Activated CD8-positive, alpha-beta T cell treated with anti-CD3 and anti-CD28 coated beads for 36 hours (primary cell): ENCODE measurements at regions not wholly inside any gene's neighbourhood (a gene's known extent, or its start where the extent isn't known, plus 50 kb on each side); places are given as distances from the start of the nearest gene placed in this dataset.
A peak's percentile ranks its signal among the peaks of the same experiment; 100 is the strongest.
"Not testable (repeated sequence)": the region's sequence is repeated elsewhere in the genome, so short reads cannot be mapped to it uniquely, and the experiment has no call there.

ENCODE experiments used
- ATAC-seq: fragments of 200-7000 bp; cut with Tn5 transposase; one replicate; pipeline ENCODE4 v1.10.0; 2021; ENCODE audit warnings: mild to moderate bottlenecking, moderate library complexity
- CTCF ChIA-PET: fragments of 350-600 bp; sonication (Branson Sonifier 250); formaldehyde crosslinking; loops from one replicate; lab custom pipeline; 2021; ENCODE audit warnings: antibody characterized with exemption; lab: Charles Lee
- POLR2A ChIA-PET: fragments of 350-600 bp; sonication (Branson Sonifier 250); formaldehyde crosslinking; loops from one replicate; lab custom pipeline; 2021; ENCODE audit warnings: antibody characterized with exemption; lab: Charles Lee
- DNase-seq: peaks from one replicate; pipeline ENCODE4 v3.0.0-alpha.2; 2020
- H3K27ac Mint-ChIP-seq: one replicate; pipeline ENCODE4 v1.8.0; 2021; ENCODE audit warnings: mild to moderate bottlenecking, mixed read lengths
- H3K27me3 Mint-ChIP-seq: one replicate; pipeline ENCODE4 v1.8.0; 2021; ENCODE audit warnings: mixed read lengths
- H3K36me3 Mint-ChIP-seq: one replicate; pipeline ENCODE4 v1.8.0; 2021; ENCODE audit warnings: low read depth, mixed read lengths
- H3K4me1 Mint-ChIP-seq: one replicate; pipeline ENCODE4 v1.8.0; 2021; ENCODE audit warnings: low read depth, mixed read lengths
- H3K4me3 Mint-ChIP-seq: one replicate; pipeline ENCODE4 v1.8.0; 2021; ENCODE audit warnings: mild to moderate bottlenecking, moderate library complexity, mixed read lengths
- H3K9me3 Mint-ChIP-seq: one replicate; pipeline ENCODE4 v1.8.0; 2021; ENCODE audit warnings: mixed read lengths
- CTCF ChIP-seq: fragments of 200-600 bp; IDR thresholded peaks from one replicate; pipeline ENCODE4 v1.8.0; 2022; ENCODE audit warnings: antibody characterized with exemption, mild to moderate bottlenecking
- intact Hi-C: fragments of 100-400 bp; cut with micrococcal nuclease; formaldehyde crosslinking; loops from one replicate; pipeline ENCODE4 v1.10.0; 2022

DNA sequence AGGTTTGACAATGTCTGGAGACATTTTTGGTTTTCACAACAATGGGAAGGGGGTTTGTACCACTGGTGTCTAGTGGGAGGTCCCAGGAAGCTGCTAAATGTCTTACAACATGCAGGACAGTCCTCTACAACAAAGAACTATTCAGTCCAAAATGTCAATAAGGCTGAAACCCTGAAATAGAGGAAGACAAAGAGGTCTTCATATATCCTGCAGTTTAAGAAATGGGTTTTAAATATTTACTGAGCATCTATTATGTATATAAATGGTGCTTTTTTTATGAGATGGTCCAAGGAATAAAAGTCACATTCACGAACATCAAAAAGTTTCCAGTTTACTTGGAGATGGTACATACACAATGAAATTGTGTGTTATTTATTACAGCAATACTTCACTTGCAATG, 107.3 kb downstream of the AKAP11 start:
- H3K4me1 Mint-ChIP-seq: peaks cover 64% of the 10 kb centered on the region
- H3K36me3 Mint-ChIP-seq: peaks cover 1% of the 10 kb centered on the region
- CTCF ChIA-PET: interaction anchor here (0.9 to 5.6 kb wide), 2 partner anchors 13 to 53 kb away, joined by 3 to 29 read pairs; no protein-coding TSS in a partner anchor
- POLR2A ChIA-PET: interaction anchor here (1.0 to 14.1 kb wide), 3 partner anchors 13 to 36 kb away, joined by 3 to 192 read pairs (median 17); no protein-coding TSS in a partner anchor
- TF ChIP-seq CTCF: no peak
- intact Hi-C loops: loop anchor here (10.0 kb wide), 1 partner anchor 196 kb away; the partner anchor contains the start of gene TNFSF11
- H3K4me3 Mint-ChIP-seq: no peak overlapping the region
- H3K27ac Mint-ChIP-seq: peak overlapping the region; percentile 95
- ATAC-seq (no peak), DNase-seq (no peak)
- H3K9me3 Mint-ChIP-seq: peaks cover 13% of the 10 kb centered on the region
- H3K27me3 Mint-ChIP-seq: no peaks in the 10 kb centered on the region

GRCh38 chr13:42380420-42381164, 108.6 kb downstream of the AKAP11 start:
- H3K4me1 Mint-ChIP-seq: peaks cover 63% of the 10 kb centered on the region
- H3K9me3 Mint-ChIP-seq: peaks cover 13% of the 10 kb centered on the region
- DNase-seq (peak; percentile 48), ATAC-seq (peak; percentile 23)
- peaks cover 1% of the 10 kb centered on the region for H3K36me3 Mint-ChIP-seq
- H3K27me3 Mint-ChIP-seq: no peaks in the 10 kb centered on the region
- H3K27ac Mint-ChIP-seq: peak overlapping the region; percentile 79
- no peak for TF ChIP-seq CTCF
- POLR2A ChIA-PET: interaction anchor here (0.7 to 14.1 kb wide), 4 partner anchors 10 to 31 kb away, joined by 3 to 192 read pairs (median 6); no protein-coding TSS in a partner anchor
- intact Hi-C loops: no loop called here
- peak overlapping the region; percentile 30 for H3K4me3 Mint-ChIP-seq
- CTCF ChIA-PET: interaction anchor here (1.0 to 5.6 kb wide), 7 partner anchors 11 to 98 kb away, joined by 3 to 29 read pairs (median 3); no protein-coding TSS in a partner anchor

- intact Hi-C loops: no loop called here
- ChIA-PET CTCF (interaction anchor here (1.0 to 5.6 kb wide), 5 partner anchors 11 to 97 kb away, joined by 3 to 29 read pairs (median 3); no protein-coding TSS in a partner anchor), POLR2A (interaction anchor here (0.7 to 14.1 kb wide), 4 partner anchors 11 to 31 kb away, joined by 3 to 192 read pairs (median 6); no protein-coding TSS in a partner anchor)
- peaks cover 1% of the 10 kb centered on the region for H3K36me3 Mint-ChIP-seq
- no peak overlapping the region for H3K27ac Mint-ChIP-seq
- ATAC-seq (no peak), DNase-seq (no peak)
- peaks cover 58% of the 10 kb centered on the region for H3K4me1 Mint-ChIP-seq
- H3K4me3 Mint-ChIP-seq: no peak overlapping the region
- peaks cover 13% of the 10 kb centered on the region for H3K9me3 Mint-ChIP-seq
- TF ChIP-seq CTCF: no peak
- no peaks in the 10 kb centered on the region for H3K27me3 Mint-ChIP-seq
Measured at GRCh38 chr13:42381165-42381425, 109.1 kb downstream of the AKAP11 start.

DNA sequence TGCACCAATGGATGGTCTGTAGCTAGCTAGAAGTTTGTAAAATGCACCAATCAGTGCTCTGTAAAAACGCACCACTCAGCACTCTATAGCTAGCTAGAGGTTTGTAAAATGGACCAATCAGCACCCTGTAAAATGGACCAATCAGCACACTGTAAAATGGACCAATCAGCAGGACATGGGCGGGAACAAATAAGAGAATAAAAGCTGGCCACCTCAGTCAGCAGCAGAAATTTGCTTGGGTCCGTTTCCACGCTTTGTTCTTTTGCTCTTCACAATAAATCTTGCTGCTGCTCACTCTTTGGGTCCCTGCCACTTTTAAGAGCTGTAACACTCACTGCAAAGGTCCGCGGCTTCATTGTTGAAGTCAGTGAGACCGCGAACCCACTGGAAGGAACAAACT, 109.5 kb downstream of the AKAP11 start:
- CTCF ChIA-PET: interaction anchor here (1.0 to 5.6 kb wide), 4 partner anchors 10 to 97 kb away, joined by 3 to 29 read pairs (median 4); no protein-coding TSS in a partner anchor
- H3K36me3 Mint-ChIP-seq, intact Hi-C loops, H3K4me3 Mint-ChIP-seq, ATAC-seq, DNase-seq, H3K27me3 Mint-ChIP-seq, H3K27ac Mint-ChIP-seq: not testable (repeated sequence)
- peaks cover 56% of the 10 kb centered on the region for H3K4me1 Mint-ChIP-seq
- POLR2A ChIA-PET: interaction anchor here (3.2 to 14.1 kb wide), 2 partner anchors 11 to 26 kb away, joined by 9 to 192 read pairs; no protein-coding TSS in a partner anchor
- H3K9me3 Mint-ChIP-seq: peaks cover 13% of the 10 kb centered on the region

DNA sequence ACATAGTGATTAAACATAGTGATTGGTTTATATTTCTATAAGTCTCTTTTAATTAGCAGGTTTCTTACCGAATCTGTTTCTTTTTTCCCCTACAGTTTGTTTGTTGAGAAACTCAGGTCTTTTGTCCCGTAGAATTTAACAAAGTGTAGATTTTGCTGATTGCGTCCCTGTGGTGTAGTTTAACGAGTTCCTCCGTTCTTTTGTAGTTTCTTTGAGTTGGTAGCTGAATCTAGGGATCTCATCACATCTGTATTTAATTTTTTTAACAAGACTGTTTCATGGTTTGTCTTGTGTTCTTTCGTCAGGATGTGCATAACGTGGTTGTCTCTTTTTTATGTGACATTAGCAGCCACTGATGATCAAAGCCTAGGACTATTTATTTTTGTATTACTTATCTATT, 111.1 kb downstream of the AKAP11 start:
- H3K36me3 Mint-ChIP-seq: no peaks in the 10 kb centered on the region
- POLR2A ChIA-PET: interaction anchor here (3.2 to 14.1 kb wide), 2 partner anchors 9 to 28 kb away, joined by 9 to 192 read pairs; no protein-coding TSS in a partner anchor
- DNase-seq (no peak), ATAC-seq (no peak)
- H3K4me1 Mint-ChIP-seq: peaks cover 48% of the 10 kb centered on the region
- TF ChIP-seq CTCF: no peak
- H3K9me3 Mint-ChIP-seq: peaks cover 8% of the 10 kb centered on the region
- no peak overlapping the region for H3K4me3 Mint-ChIP-seq
- H3K27me3 Mint-ChIP-seq: no peaks in the 10 kb centered on the region
- CTCF ChIA-PET: interaction anchor here (1.0 to 5.6 kb wide), 3 partner anchors 9 to 26 kb away, joined by 3 to 29 read pairs (median 4); no protein-coding TSS in a partner anchor
- H3K27ac Mint-ChIP-seq: no peak overlapping the region
- intact Hi-C loops: no loop called here
